Natural killer cell (primary cell): ENCODE measurements at regions not wholly inside any gene's neighbourhood (a gene's known extent, or its start where the extent isn't known, plus 50 kb on each side); places are given as distances from the start of the nearest gene placed in this dataset.

Experiments used
- ATAC-seq, 3 donors: fragments of 150-1000 bp in 2 of 3; fragments of 200-7000 bp in 1 of 3; cut with Tn5 transposase; 1 replicate in 1 of 3; 2 replicates in 2 of 3; pipeline ENCODE4 v1.10.0; 2021; ENCODE audit warnings: mild to moderate bottlenecking in 2 of 3, moderate library complexity in 2 of 3
- DNase-seq, 2 donors: peaks; one replicate each; pipeline versions ENCODE4 v3.0.0 to v3.0.0-alpha.2; 2013 to 2021; ENCODE audit warnings: mixed read lengths in 1 of 2
- H3K27ac ChIP-seq: one replicate; pipeline ENCODE4 v1.5.1; 2013; ENCODE audit warnings: mild to moderate bottlenecking, low read length
- H3K27me3 ChIP-seq: one replicate; pipeline ENCODE4 v1.6.1; 2013; ENCODE audit warnings: low read length; ENCODE audit not compliant: control insufficient read depth, insufficient read depth
- H3K36me3 ChIP-seq: one replicate; pipeline ENCODE4 v1.6.1; 2013; ENCODE audit warnings: low read length; ENCODE audit not compliant: control insufficient read depth, insufficient read depth
- H3K4me1 ChIP-seq: one replicate; pipeline ENCODE4 v1.6.1; 2013; ENCODE audit warnings: low read length; ENCODE audit not compliant: control insufficient read depth, insufficient read depth
- H3K4me3 ChIP-seq: one replicate; pipeline ENCODE4 v1.5.1; 2013; ENCODE audit warnings: low read length
- H3K9me3 ChIP-seq: one replicate; pipeline ENCODE4 v1.6.1; 2013; ENCODE audit warnings: low read length; ENCODE audit not compliant: control insufficient read depth, insufficient read depth
- H3K27ac Mint-ChIP-seq, 2 donors: one replicate each; pipeline ENCODE4 v1.8.0; 2022; ENCODE audit warnings: mild to moderate bottlenecking in 2 of 2, mixed read lengths in 2 of 2, moderate library complexity in 1 of 2
- H3K27me3 Mint-ChIP-seq, 2 donors: one replicate each; pipeline ENCODE4 v1.8.0; 2022; ENCODE audit warnings: low read depth in 2 of 2, mixed read lengths in 2 of 2
- H3K36me3 Mint-ChIP-seq: one replicate; pipeline ENCODE4 v1.8.0; 2022; ENCODE audit warnings: mixed read lengths
- H3K4me1 Mint-ChIP-seq, 2 donors: one replicate each; pipeline ENCODE4 v1.8.0; 2022; ENCODE audit warnings: mixed read lengths in 2 of 2
- H3K4me3 Mint-ChIP-seq: one replicate; pipeline ENCODE4 v1.8.0; 2022; ENCODE audit warnings: mild to moderate bottlenecking, moderate library complexity, mixed read lengths
- H3K9me3 Mint-ChIP-seq, 2 donors: one replicate each; pipeline ENCODE4 v1.8.0; 2022; ENCODE audit warnings: mixed read lengths in 2 of 2
- CTCF ChIP-seq: fragments of 200-600 bp; IDR thresholded peaks from one replicate; pipeline ENCODE4 v1.8.0; 2022; ENCODE audit warnings: antibody characterized with exemption
- WGBS: methylation state at CpG from one replicate; pipeline ENCODE4 v1.1.7; 2013; ENCODE audit warnings: missing lambda C conversion rate; ENCODE audit not compliant: insufficient coverage; 5-methylcytosine and 5-hydroxymethylcytosine counted together
- intact Hi-C: fragments of 100-400 bp; cut with micrococcal nuclease; formaldehyde crosslinking; loops from one replicate; pipeline ENCODE4 v1.14.2; 2022

- no peaks in the 10 kb centered on the region for H3K36me3 Mint-ChIP-seq
- intact Hi-C loops, result no loop called here
- Histone ChIP-seq H3K9me3 (no peaks in the 10 kb centered on the region), H3K36me3 (no peaks in the 10 kb centered on the region), H3K27me3 (no peaks in the 10 kb centered on the region), H3K27ac (no peak overlapping the region), H3K4me3 (no peak overlapping the region), H3K4me1 (peaks cover 9% of the 10 kb centered on the region)
- H3K4me3 Mint-ChIP-seq, result no peak overlapping the region
- H3K9me3 Mint-ChIP-seq, result no peaks in the 10 kb centered on the region
- peaks cover 9 to 11% of the 10 kb centered on the region in 2 donors for H3K27me3 Mint-ChIP-seq
- peaks cover 14 to 15% of the 10 kb centered on the region in 2 donors for H3K4me1 Mint-ChIP-seq
- WGBS, result 67% methylated on average over 2 of the region's 6 CpGs
- DNase-seq (no peak), ATAC-seq (no peak)
- no peak for TF ChIP-seq CTCF
- no peak overlapping the region for H3K27ac Mint-ChIP-seq
These were observed 71.4 kb upstream of the BMAL1 start for GRCh38 chr11:13206086-13206640.

- peak overlapping the region in 1 of 2 donors; percentile 76 for H3K27ac Mint-ChIP-seq
- H3K36me3 Mint-ChIP-seq, result no peaks in the 10 kb centered on the region
- ATAC-seq (no peak), DNase-seq (no peak)
- H3K4me3 Mint-ChIP-seq, result peak overlapping the region; percentile 74
- Histone ChIP-seq H3K4me1 (peaks cover 9% of the 10 kb centered on the region), H3K36me3 (no peaks in the 10 kb centered on the region), H3K27ac (no peak overlapping the region), H3K4me3 (peak overlapping the region; percentile 29), H3K9me3 (no peaks in the 10 kb centered on the region), H3K27me3 (no peaks in the 10 kb centered on the region)
- WGBS, result 85% methylated on average over 3 of the region's 3 CpGs
- no peaks in the 10 kb centered on the region for H3K9me3 Mint-ChIP-seq
- peaks cover 14 to 15% of the 10 kb centered on the region in 2 donors for H3K4me1 Mint-ChIP-seq
- intact Hi-C loops, result no loop called here
- peaks cover 7 to 9% of the 10 kb centered on the region in 2 donors for H3K27me3 Mint-ChIP-seq
- TF ChIP-seq CTCF, result no peak
These were observed 70.3 kb upstream of the BMAL1 start for GRCh38 chr11:13207270-13207664.

GRCh38 chr11:13207665-13208594, 69.7 kb upstream of the BMAL1 start:
- no peak overlapping the region for H3K27ac ChIP-seq
- peak overlapping the region; percentile 29 for H3K4me3 ChIP-seq
- no peaks in the 10 kb centered on the region for H3K27me3 ChIP-seq
- H3K9me3 Mint-ChIP-seq, result no peaks in the 10 kb centered on the region
- H3K27me3 Mint-ChIP-seq, result peaks cover 7 to 9% of the 10 kb centered on the region in 2 donors
- DNase-seq (peak in 1 of 2 donors; percentile 56), ATAC-seq (peak; percentile 47 to 62 (median 61))
- H3K4me3 Mint-ChIP-seq, result peak overlapping the region; percentile 74
- TF ChIP-seq CTCF, result no peak
- peak overlapping the region in 1 of 2 donors; percentile 76 for H3K27ac Mint-ChIP-seq
- peaks cover 9% of the 10 kb centered on the region for H3K4me1 ChIP-seq
- no peaks in the 10 kb centered on the region for H3K36me3 ChIP-seq
- H3K9me3 ChIP-seq, result no peaks in the 10 kb centered on the region
- H3K36me3 Mint-ChIP-seq, result no peaks in the 10 kb centered on the region
- peaks cover 14 to 15% of the 10 kb centered on the region in 2 donors for H3K4me1 Mint-ChIP-seq
- WGBS, result 28% methylated on average over 14 of the region's 16 CpGs
- intact Hi-C loops, result no loop called here
